ENCODE measurements at regions not wholly inside any gene's neighbourhood (a gene's known extent, or its start where the extent isn't known, plus 50 kb on each side); places are given as distances from the start of the nearest gene placed in this dataset.

- DNase-seq (ENCODE audit: low spot score), result no peak
- in situ Hi-C loops (cut with MboI; ENCODE audit: low sequenced_read_pairs, unreplicated experiment), result no loop called here
These were observed 68.1 kb downstream of the NCOR2 start for GRCh38 chr12:124499190-124499753.

GRCh38 chr12:124498275-124499189, 68.9 kb downstream of the NCOR2 start:
- no peak for TF ChIP-seq CTCF (IDR thresholded peaks at IDR 0.05; ENCODE audit: borderline replicate concordance, control extremely low read depth, extremely low read depth, insufficient read depth, missing control alignments)
- in situ Hi-C loops (cut with MboI; ENCODE audit: low sequenced_read_pairs, unreplicated experiment), result no loop called here

More at GRCh38 chr12:124499190-124499753, 68.1 kb downstream of the NCOR2 start:
- TF ChIP-seq CTCF (IDR thresholded peaks at IDR 0.05; ENCODE audit: borderline replicate concordance, control extremely low read depth, extremely low read depth, insufficient read depth, missing control alignments), result no peak

GRCh38 chr12:124497658-124498057, 69.8 kb downstream of the NCOR2 start:
- DNase-seq (ENCODE audit: low spot score), result no peak
- TF ChIP-seq CTCF (IDR thresholded peaks at IDR 0.05; ENCODE audit: borderline replicate concordance, control extremely low read depth, extremely low read depth, insufficient read depth, missing control alignments), result no peak
- in situ Hi-C loops (cut with MboI; ENCODE audit: low sequenced_read_pairs, unreplicated experiment), result no loop called here

More at GRCh38 chr12:124498275-124499189, 68.9 kb downstream of the NCOR2 start:
- DNase-seq (ENCODE audit: low spot score), result no peak

- in situ Hi-C loops (cut with MboI; ENCODE audit: low sequenced_read_pairs, unreplicated experiment), result no loop called here
- no peak for TF ChIP-seq CTCF (IDR thresholded peaks at IDR 0.05; ENCODE audit: borderline replicate concordance, control extremely low read depth, extremely low read depth, insufficient read depth, missing control alignments)
- DNase-seq (ENCODE audit: low spot score), result no peak
These were observed 70.4 kb downstream of the NCOR2 start for GRCh38 chr12:124497039-124497438.

GRCh38 chr12:124496584-124496983, 70.8 kb downstream of the NCOR2 start:
- in situ Hi-C loops (cut with MboI; ENCODE audit: low sequenced_read_pairs, unreplicated experiment), result no loop called here
- peak; percentile 76 for DNase-seq (ENCODE audit: low spot score)
- TF ChIP-seq CTCF (IDR thresholded peaks at IDR 0.05; ENCODE audit: borderline replicate concordance, control extremely low read depth, extremely low read depth, insufficient read depth, missing control alignments), result no peak

- no peak for DNase-seq (ENCODE audit: low spot score)
- no peak for TF ChIP-seq CTCF (IDR thresholded peaks at IDR 0.05; ENCODE audit: borderline replicate concordance, control extremely low read depth, extremely low read depth, insufficient read depth, missing control alignments)
- in situ Hi-C loops (cut with MboI; ENCODE audit: low sequenced_read_pairs, unreplicated experiment), result no loop called here
These were observed 72.0 kb downstream of the NCOR2 start for GRCh38 chr12:124495194-124495983.

Data from GM13976 (cell line).